KBM-7 (cell line): ENCODE measurements at regions not wholly inside any gene's neighbourhood (a gene's known extent, or its start where the extent isn't known, plus 50 kb on each side); places are given as distances from the start of the nearest gene placed in this dataset.

Experiments used
- DNase-seq: peaks from one replicate; pipeline ENCODE4 v3.0.0-alpha.2; 2015
- in situ Hi-C: fragments of 300-500 bp; cut with MboI; formaldehyde crosslinking; loops from 2 replicates; pipeline ENCODE4 v1.14.3; 2020; ENCODE audit warnings: low sequenced_read_pairs, low pct_unique_long_range_greater_than_20kb, mixed read lengths

GRCh38 chr10:120960725-120961124 is 109.6 kb downstream of the WDR11 start:
- DNase-seq: no peak
- in situ Hi-C loops: no loop called here

GRCh38 chr10:120961795-120962755 is 110.9 kb downstream of the WDR11 start:
- no peak for DNase-seq
- in situ Hi-C loops: no loop called here

GRCh38 chr10:120962756-120963593 is 111.8 kb downstream of the WDR11 start:
- in situ Hi-C loops: no loop called here
- no peak for DNase-seq

GRCh38 chr10:120963594-120964220 is 112.5 kb downstream of the WDR11 start:
- in situ Hi-C loops: no loop called here
- no peak for DNase-seq

- in situ Hi-C loops: no loop called here
- DNase-seq: no peak
Observed at GRCh38 chr10:120966657-120967045, 115.5 kb downstream of the WDR11 start.

- no peak for DNase-seq
- in situ Hi-C loops: no loop called here
Observed at GRCh38 chr10:120969219-120969645, 118.1 kb downstream of the WDR11 start.

GRCh38 chr10:120970595-120971529 is 119.7 kb downstream of the WDR11 start:
- DNase-seq: no peak
- in situ Hi-C loops: no loop called here

- DNase-seq: no peak
- in situ Hi-C loops: no loop called here
Observed at GRCh38 chr10:120971671-120972070, 120.5 kb downstream of the WDR11 start.

- DNase-seq: no peak
- in situ Hi-C loops: no loop called here
Observed at GRCh38 chr10:120972259-120972658, 121.1 kb downstream of the WDR11 start.

GRCh38 chr10:120975072-120975867 is 124.1 kb downstream of the WDR11 start:
- in situ Hi-C loops: no loop called here
- DNase-seq: no peak

GRCh38 chr10:120975868-120976225 is 124.7 kb downstream of the WDR11 start:
- DNase-seq: no peak
- in situ Hi-C loops: no loop called here

- in situ Hi-C loops: no loop called here
- DNase-seq: no peak
Observed at GRCh38 chr10:120977897-120978296, 126.7 kb downstream of the WDR11 start.

- DNase-seq: no peak
- in situ Hi-C loops: no loop called here
Observed at GRCh38 chr10:120978589-120979252, 127.6 kb downstream of the WDR11 start.

- in situ Hi-C loops: no loop called here
- no peak for DNase-seq
Observed at GRCh38 chr10:120979435-120980278, 128.5 kb downstream of the WDR11 start.

GRCh38 chr10:120980279-120981255 is 129.4 kb downstream of the WDR11 start:
- in situ Hi-C loops: no loop called here

More at GRCh38 chr10:120980279-120981255, 129.4 kb downstream of the WDR11 start:
- DNase-seq: no peak
